Neural progenitor cell (in vitro differentiated cells): ENCODE measurements at regions not wholly inside any gene's neighbourhood (a gene's known extent, or its start where the extent isn't known, plus 50 kb on each side); places are given as distances from the start of the nearest gene placed in this dataset.

ENCODE experiments used
- CTCF ChIP-seq: fragments of 200-600 bp; sonication (generic); IDR thresholded peaks from 2 replicates; pipeline ENCODE4 v1.5.1; 2017; ENCODE audit warnings: antibody characterized with exemption, mild to moderate bottlenecking
- EZH2 ChIP-seq: fragments of 200-600 bp; sonication (generic); IDR thresholded peaks from 2 replicates; pipeline ENCODE4 v1.6.1; 2017; ENCODE audit warnings: antibody characterized with exemption, mild to moderate bottlenecking, moderate library complexity

- no peak for TF ChIP-seq CTCF
- TF ChIP-seq EZH2, result no peak
Observed at GRCh38 chr6:48889429-48889828, 573.6 kb downstream of the MMUT start.
